Stimulated activated naive CD8-positive, alpha-beta T cell treated with anti-CD3 and anti-CD28 coated beads, Interleukin-15, Interleukin-2, amounts not matched to agents 100 ng/mL and 50 ng/mL, for 24 hours (primary cell): ENCODE measurements at regions not wholly inside any gene's neighbourhood (a gene's known extent, or its start where the extent isn't known, plus 50 kb on each side); places are given as distances from the start of the nearest gene placed in this dataset.

Source experiments
- H3K27ac Mint-ChIP-seq: one replicate; pipeline ENCODE4 v1.8.0; 2021; ENCODE audit warnings: mild to moderate bottlenecking, mixed read lengths
- H3K27me3 Mint-ChIP-seq: one replicate; pipeline ENCODE4 v1.8.0; 2021; ENCODE audit warnings: mixed read lengths
- H3K36me3 Mint-ChIP-seq: one replicate; pipeline ENCODE4 v1.8.0; 2021; ENCODE audit warnings: low read depth, mixed read lengths
- H3K4me1 Mint-ChIP-seq: one replicate; pipeline ENCODE4 v1.8.0; 2021; ENCODE audit warnings: low read depth, mixed read lengths
- H3K4me3 Mint-ChIP-seq: one replicate; pipeline ENCODE4 v1.8.0; 2021; ENCODE audit warnings: mild to moderate bottlenecking, mixed read lengths
- H3K9me3 Mint-ChIP-seq: one replicate; pipeline ENCODE4 v1.8.0; 2021; ENCODE audit warnings: mixed read lengths

DNA sequence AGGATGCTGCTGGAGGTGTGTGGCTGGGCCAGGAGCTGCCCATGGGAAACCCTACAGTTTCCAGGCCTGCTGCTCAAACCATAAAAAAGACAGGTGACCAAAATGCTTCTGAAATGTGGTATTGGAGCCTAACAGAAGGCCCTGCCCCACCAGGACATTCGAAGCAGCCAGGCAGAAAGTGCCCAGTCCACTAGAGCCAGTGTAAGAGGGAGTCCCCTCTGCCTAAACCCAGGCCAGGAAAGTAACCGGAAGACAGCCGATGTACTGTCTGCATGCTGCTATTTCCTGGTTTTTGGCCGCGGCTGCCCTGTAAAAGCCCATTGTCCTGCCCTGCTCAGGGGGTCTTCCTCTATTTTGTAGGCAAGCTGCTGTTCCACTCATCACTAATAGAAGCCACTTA lies 150.7 kb upstream of the IRX2 start:
- peaks cover 8% of the 10 kb centered on the region for H3K9me3 Mint-ChIP-seq
- H3K36me3 Mint-ChIP-seq, result no peaks in the 10 kb centered on the region
- H3K4me3 Mint-ChIP-seq, result no peak overlapping the region
- no peaks in the 10 kb centered on the region for H3K27me3 Mint-ChIP-seq
- H3K27ac Mint-ChIP-seq, result no peak overlapping the region
- no peaks in the 10 kb centered on the region for H3K4me1 Mint-ChIP-seq

DNA sequence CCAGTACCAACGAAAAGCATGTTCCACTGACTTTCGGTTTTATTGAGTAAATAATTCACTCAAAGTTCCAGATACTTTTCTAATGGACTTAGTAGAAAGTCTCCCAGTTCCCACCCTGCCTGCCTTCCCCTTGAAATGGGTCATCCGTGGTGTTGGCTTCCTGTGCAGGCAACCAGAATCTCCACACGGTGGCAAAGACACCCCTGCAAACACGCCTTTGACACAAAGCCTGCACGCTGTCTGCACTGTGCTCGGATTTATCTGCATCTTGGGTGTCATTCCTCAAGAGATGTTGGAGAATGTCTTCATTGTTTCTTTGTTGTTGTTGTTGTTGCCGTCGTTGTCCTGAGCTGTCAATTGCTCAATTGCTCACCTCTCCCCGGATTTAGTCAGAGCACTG lies 150.0 kb upstream of the IRX2 start:
- Mint-ChIP-seq H3K4me3 (no peak overlapping the region), H3K9me3 (peaks cover 8% of the 10 kb centered on the region), H3K4me1 (no peaks in the 10 kb centered on the region), H3K27me3 (no peaks in the 10 kb centered on the region), H3K27ac (no peak overlapping the region), H3K36me3 (no peaks in the 10 kb centered on the region)

DNA sequence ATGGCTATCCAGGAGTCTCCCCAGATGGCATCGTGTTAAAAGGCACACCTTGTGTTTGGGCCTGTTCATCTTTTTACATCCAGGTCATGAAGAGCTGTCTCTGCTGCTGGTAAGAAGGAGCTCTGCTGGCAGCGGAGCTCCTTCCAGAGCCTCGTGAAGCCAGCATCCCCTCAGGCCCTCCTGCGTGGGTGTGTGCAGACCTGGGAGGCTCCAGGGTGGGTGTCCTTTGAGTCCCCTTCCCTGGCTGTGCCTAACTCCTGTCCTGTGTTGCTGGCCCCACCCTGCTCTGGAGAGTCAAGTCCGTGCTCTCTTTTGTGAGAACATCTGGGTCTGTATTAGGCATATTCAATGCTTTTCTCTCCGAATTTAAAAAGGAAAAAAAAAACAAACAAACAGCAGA lies 149.6 kb upstream of the IRX2 start:
- Mint-ChIP-seq H3K27ac (no peak overlapping the region), H3K4me1 (no peaks in the 10 kb centered on the region), H3K36me3 (no peaks in the 10 kb centered on the region), H3K27me3 (no peaks in the 10 kb centered on the region), H3K9me3 (peaks cover 8% of the 10 kb centered on the region), H3K4me3 (no peak overlapping the region)

DNA sequence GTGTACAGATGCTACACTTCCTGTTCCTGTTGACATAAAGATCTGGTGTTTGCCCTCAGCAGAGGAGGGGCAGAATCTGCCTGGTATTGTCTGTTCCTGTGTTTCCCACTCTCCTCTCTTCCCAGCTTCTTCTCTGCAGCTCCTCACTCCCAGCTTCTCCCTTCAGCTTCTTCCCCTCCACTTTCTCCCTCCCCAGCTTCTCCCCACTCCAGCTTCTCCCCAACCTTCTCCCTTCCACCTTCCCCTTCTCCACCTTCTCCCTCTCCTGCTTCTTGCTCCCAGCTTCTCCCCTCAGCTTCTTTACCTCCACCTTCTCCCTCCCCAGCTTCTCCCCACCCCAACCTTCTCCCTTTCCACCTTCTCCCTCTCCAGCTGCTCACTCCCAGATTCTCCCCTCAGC lies 148.9 kb upstream of the IRX2 start:
- no peaks in the 10 kb centered on the region for H3K36me3 Mint-ChIP-seq
- H3K4me1 Mint-ChIP-seq, result no peaks in the 10 kb centered on the region
- H3K9me3 Mint-ChIP-seq, result peaks cover 8% of the 10 kb centered on the region
- H3K27ac Mint-ChIP-seq, result no peak overlapping the region
- H3K4me3 Mint-ChIP-seq, result no peak overlapping the region
- H3K27me3 Mint-ChIP-seq, result no peaks in the 10 kb centered on the region

DNA sequence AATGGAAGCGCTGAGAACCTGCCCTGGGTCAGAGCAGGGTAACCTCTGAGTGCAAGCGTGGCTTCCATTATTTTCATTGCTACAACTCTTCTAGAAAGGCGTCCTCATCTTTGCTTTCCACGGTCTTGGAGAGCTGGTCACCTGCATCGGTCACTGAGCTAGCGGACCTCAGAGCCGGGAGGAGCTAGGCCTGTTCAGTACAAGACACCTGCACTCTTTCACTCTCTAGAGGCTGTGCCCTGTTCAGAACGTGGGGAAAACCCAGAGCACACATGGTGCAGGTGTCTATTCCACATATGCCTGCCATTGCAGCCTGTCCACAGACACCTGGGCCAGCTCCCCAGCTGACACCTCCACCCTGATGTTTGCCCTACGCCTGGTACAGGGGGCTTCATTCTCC lies 147.8 kb upstream of the IRX2 start:
- H3K4me1 Mint-ChIP-seq, result no peaks in the 10 kb centered on the region
- no peaks in the 10 kb centered on the region for H3K36me3 Mint-ChIP-seq
- no peak overlapping the region for H3K27ac Mint-ChIP-seq
- no peak overlapping the region for H3K4me3 Mint-ChIP-seq
- no peaks in the 10 kb centered on the region for H3K27me3 Mint-ChIP-seq
- peaks cover 8% of the 10 kb centered on the region for H3K9me3 Mint-ChIP-seq

DNA sequence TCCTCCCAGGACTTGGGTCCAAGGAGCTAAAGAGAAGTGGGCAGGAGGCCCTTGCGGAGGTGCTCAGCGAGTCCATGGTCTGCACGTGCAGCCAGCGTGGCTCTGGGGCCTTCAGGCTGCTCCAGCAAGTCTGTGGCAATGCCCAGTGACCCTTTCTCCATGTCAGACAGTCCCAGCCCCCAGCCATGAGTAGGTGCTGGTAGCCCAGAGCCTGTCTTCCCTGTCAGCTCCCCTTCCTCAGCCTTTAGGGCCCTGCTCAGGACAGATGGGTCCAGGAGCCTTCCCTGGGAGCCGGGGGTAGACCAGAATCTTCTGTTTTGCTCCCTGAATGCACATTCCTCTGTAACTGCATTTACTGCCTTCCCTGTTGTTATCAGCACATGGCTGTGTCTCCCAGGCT lies 147.2 kb upstream of the IRX2 start:
- H3K4me3 Mint-ChIP-seq, result no peak overlapping the region
- no peaks in the 10 kb centered on the region for H3K4me1 Mint-ChIP-seq
- no peak overlapping the region for H3K27ac Mint-ChIP-seq
- no peaks in the 10 kb centered on the region for H3K27me3 Mint-ChIP-seq
- peaks cover 8% of the 10 kb centered on the region for H3K9me3 Mint-ChIP-seq
- no peaks in the 10 kb centered on the region for H3K36me3 Mint-ChIP-seq

DNA sequence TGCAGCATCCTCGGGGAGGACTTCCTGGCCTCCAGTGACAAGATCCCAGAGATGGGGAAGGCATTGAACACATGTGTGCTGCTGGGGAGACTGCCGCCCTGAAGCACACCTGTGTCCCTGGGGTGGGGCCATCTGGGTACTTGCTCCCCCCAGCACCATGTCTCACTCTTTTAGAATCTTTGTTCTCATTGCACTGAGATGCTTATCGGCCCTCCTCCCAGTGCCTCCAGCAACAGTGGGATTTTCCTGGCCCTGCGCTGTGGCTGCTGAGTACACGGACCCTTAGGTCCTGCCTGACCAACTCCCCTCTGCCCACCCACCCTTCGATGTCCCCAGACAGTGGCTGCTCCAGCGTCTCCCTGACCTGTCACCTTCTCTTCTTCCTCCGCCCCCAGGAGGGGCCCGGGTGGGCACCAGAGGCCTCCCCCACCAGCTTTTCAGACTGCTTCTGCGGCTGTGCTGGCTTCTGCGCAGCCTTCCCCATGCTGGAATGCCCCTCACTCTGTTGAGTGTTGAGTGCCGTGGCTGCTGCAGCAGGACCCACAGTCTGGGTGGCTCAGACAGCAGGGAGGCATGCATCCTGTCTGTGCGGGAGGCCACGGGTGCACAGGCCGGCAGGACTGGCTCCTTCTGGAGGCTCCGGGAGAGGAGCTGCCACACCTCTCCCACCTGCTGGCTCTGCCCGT lies 145.9 kb upstream of the IRX2 start:
- Mint-ChIP-seq H3K27ac (no peak overlapping the region), H3K4me1 (no peaks in the 10 kb centered on the region), H3K36me3 (no peaks in the 10 kb centered on the region), H3K4me3 (no peak overlapping the region), H3K9me3 (peaks cover 8% of the 10 kb centered on the region), H3K27me3 (no peaks in the 10 kb centered on the region)

DNA sequence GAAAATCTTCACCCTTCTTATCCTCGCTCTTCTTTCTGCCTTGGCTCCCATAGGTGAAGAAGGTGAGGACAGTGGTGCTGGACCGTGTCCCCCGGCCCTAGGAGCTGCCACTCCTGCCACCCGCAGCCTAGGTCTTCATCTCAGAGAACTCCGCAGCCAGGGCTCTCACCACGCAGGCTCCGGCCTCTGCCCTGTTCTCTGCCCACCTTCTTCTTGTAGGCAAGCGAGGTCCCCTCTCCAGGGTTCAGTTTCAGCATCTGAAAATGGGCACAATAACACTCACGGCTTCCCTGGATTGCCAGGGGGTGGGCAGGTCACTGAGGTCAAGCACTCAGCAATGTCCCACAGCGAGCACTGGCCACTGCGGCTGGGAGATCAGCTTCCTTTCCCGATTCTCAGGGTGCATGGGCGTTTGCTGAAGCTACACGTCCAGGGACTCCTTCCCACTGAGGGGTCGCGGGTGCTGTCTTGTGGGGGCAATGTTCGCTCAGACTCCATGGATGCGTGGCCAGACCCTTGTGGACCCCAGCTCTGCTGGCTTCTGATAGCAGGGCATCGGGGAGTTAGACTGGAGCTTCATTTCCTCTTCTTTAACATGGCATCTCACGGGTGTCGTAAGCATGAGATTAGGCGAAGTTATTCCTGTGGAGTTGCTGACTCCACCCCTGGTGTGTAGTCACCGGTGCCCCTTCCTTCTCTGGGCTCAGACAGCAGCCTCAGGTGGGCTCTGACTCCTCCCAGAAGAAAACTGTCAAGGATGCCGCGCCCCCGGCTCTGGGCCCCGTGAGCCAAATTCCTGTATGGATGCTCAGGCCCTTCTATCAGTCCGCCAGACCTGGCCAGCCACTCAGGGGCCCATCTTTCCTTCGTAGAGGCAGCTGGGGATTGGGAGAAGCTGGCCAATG lies 145.1 kb upstream of the IRX2 start:
- no peak overlapping the region for H3K27ac Mint-ChIP-seq
- no peaks in the 10 kb centered on the region for H3K27me3 Mint-ChIP-seq
- H3K36me3 Mint-ChIP-seq, result no peaks in the 10 kb centered on the region
- peaks cover 5% of the 10 kb centered on the region for H3K9me3 Mint-ChIP-seq
- H3K4me3 Mint-ChIP-seq, result no peak overlapping the region
- no peaks in the 10 kb centered on the region for H3K4me1 Mint-ChIP-seq

DNA sequence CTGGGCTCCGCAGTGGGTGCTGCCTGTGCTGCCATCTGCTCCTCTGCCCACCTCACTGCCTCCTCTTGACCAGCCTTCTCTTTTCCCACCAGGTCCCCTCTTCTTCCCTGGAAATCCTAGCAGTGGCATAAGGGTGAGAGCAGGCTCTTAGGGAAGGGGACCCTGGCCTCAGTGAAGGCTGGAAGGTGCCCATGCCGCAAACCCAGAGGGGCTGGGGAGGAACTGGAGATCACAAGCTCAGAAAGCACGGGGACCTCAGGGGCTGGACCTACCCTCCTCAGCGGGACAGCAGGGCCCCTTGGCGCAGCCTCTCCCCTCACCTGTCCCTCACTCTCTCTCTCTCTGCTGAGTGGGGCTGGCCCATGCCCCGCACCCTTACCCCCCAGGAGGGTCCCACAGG lies 144.4 kb upstream of the IRX2 start:
- Mint-ChIP-seq H3K36me3 (no peaks in the 10 kb centered on the region), H3K4me3 (no peak overlapping the region), H3K27me3 (no peaks in the 10 kb centered on the region), H3K27ac (no peak overlapping the region), H3K9me3 (peaks cover 3% of the 10 kb centered on the region), H3K4me1 (no peaks in the 10 kb centered on the region)

DNA sequence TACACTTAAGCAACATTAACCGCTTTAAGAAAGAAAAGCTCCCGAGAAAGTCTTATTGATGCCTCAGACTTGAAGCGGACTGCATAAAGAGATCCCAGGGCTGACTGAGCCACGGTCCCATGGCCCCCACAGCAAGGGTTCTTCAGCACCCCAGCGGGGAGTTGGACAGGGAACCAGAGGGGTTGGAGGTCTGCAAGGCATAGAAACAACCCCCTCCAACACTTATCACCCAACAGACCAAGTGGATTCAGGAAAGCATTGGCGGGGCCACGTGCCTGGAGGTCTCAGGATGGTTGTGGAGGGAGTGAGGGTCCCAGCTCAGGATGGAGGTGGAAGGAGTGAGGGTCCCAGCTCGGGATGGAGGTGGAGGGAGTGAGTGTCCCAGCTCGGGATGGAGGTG lies 143.7 kb upstream of the IRX2 start:
- Mint-ChIP-seq H3K9me3 (peaks cover 5% of the 10 kb centered on the region), H3K4me1 (no peaks in the 10 kb centered on the region), H3K36me3 (no peaks in the 10 kb centered on the region), H3K27ac (no peak overlapping the region), H3K27me3 (no peaks in the 10 kb centered on the region), H3K4me3 (no peak overlapping the region)

DNA sequence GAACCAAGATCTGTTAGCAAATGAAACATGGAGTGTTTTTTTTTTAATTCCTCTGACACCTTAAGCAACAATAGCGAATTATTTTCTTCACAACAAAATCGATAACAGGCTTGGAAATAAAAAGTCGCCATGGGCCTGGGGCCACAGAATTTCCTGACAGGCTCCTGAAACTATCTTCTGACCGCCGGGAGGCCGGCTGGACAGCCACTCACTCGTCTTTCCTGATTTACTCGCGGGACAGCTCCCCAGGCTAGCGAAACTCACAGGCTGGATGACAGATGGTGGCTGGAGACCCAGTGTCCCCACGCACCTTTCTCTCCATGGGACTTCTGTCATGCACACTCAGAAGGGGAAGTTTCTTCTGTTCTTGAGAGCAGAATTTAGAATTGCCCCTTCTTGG lies 143.3 kb upstream of the IRX2 start:
- Mint-ChIP-seq H3K4me1 (no peaks in the 10 kb centered on the region), H3K4me3 (no peak overlapping the region), H3K27me3 (no peaks in the 10 kb centered on the region)

DNA sequence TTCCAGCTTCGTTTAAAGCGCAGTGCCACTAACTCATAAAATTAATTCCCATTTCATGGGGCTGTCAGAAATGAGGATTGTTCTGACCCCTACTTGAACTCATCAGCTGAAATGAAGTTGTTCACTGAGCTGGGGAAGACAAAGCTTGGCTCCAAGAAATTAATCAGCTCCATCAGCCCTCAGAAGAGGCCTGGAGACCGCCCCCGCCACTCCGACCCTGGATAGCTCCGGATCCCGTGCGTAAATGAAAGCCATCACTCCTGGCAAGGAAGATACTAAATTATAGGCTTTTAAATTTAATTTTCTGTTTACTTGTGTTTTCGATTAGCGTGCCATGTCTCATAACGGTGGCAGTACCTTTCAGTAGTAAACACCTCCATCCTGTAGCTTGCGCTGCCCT lies 142.8 kb upstream of the IRX2 start:
- Mint-ChIP-seq H3K9me3 (peaks cover 5% of the 10 kb centered on the region), H3K27me3 (no peaks in the 10 kb centered on the region), H3K4me1 (no peaks in the 10 kb centered on the region), H3K36me3 (no peaks in the 10 kb centered on the region), H3K4me3 (no peak overlapping the region), H3K27ac (no peak overlapping the region)

More for the DNA sequence above, 143.3 kb upstream of the IRX2 start:
- peaks cover 5% of the 10 kb centered on the region for H3K9me3 Mint-ChIP-seq
- H3K27ac Mint-ChIP-seq, result no peak overlapping the region
- H3K36me3 Mint-ChIP-seq, result no peaks in the 10 kb centered on the region

DNA sequence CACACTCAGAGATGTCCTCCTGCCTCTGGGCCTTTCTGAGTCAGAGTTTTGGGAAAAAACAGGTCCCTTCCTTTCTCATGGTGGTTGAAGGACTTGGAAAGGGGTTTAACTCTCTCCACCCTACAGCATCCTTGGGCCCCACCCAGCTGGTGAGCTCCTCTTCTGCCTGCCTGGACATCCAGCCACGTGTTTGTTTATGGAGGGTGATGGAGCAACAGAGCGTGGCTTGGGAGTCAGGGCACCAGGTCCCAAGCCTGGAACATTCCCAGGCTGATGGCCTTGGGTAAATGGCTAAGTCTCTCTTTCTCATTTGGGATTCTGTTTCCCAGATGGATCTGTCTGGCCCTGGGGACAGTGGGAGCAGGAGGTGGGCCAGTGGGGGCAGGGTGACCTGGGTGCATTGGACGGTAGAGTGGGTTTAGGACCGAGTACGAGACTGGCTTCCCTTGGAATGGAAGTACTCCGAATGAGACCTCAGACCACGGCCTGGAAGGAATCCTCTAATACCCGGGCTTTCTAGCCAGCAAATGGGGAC lies 141.1 kb upstream of the IRX2 start:
- Mint-ChIP-seq H3K27me3 (no peaks in the 10 kb centered on the region), H3K4me3 (no peak overlapping the region), H3K4me1 (no peaks in the 10 kb centered on the region), H3K27ac (no peak overlapping the region), H3K9me3 (peaks cover 5% of the 10 kb centered on the region), H3K36me3 (no peaks in the 10 kb centered on the region)

DNA sequence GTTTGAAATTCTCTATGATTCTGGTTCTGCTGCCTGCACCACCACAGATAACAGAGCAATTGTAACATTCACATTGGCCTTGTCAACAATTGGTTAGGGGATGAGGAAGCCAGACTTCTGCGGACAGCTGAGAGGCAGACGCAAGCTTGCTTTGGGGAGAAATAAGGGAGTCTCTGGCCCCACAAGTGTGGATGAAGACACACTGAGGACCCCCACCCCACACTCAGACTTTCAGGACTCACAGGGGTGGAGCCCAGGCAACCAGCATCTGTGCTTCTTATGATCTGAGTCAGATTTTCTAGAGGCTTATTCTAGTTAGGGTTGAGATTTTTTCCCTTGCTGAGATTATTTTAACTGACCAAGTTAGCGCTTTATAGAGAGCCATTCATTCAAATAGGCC lies 140.3 kb upstream of the IRX2 start:
- Mint-ChIP-seq H3K36me3 (no peaks in the 10 kb centered on the region), H3K4me1 (no peaks in the 10 kb centered on the region), H3K9me3 (peaks cover 5% of the 10 kb centered on the region), H3K4me3 (no peak overlapping the region), H3K27me3 (no peaks in the 10 kb centered on the region), H3K27ac (no peak overlapping the region)

DNA sequence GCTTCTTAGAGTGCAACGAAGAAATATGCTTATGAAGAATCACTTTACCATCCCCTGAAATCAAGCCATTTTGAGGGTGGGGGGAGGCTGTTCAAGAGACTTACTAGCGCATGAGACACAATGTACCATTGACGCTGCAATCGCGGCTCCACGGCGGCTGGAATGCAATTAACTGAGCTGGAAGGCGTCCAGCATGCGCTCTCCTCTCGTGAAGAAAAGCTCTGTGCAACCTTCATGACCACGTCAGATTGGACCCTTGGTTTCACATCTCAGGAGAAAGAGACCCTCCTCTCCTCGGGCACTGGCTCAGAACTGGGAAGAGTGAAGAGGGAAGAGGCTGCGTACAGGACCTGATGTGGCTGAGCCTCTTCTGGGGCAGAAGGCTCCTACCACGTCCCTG lies 138.5 kb upstream of the IRX2 start:
- Mint-ChIP-seq H3K36me3 (no peaks in the 10 kb centered on the region), H3K4me1 (no peaks in the 10 kb centered on the region), H3K9me3 (peaks cover 5% of the 10 kb centered on the region)

More for the DNA sequence above, 138.5 kb upstream of the IRX2 start:
- H3K27ac Mint-ChIP-seq, result no peak overlapping the region
- H3K4me3 Mint-ChIP-seq, result no peak overlapping the region
- no peaks in the 10 kb centered on the region for H3K27me3 Mint-ChIP-seq
